ENCODE measurements at regions not wholly inside any gene's neighbourhood (a gene's known extent, or its start where the extent isn't known, plus 50 kb on each side); places are given as distances from the start of the nearest gene placed in this dataset.
A peak's percentile ranks its signal among the peaks of the same experiment; 100 is the strongest.

- no peak for TF ChIP-seq CTCF (IDR thresholded peaks at IDR 0.05; ENCODE audit: low read depth, low read length)
- H3K4me3 ChIP-seq (replicated peaks in 1 of 2; ENCODE audit: low read depth in 2 of 2, low read length in 2 of 2): no peak overlapping the region
- no peak for DNase-seq (ENCODE audit: low read depth in 2 of 2)
Observed at GRCh38 chr2:12057436-12058166, 311.2 kb downstream of the LPIN1 start.

GRCh38 chr2:12059616-12060441 lies 313.4 kb downstream of the LPIN1 start:
- peak; percentile 8 to 61 for DNase-seq (ENCODE audit: low read depth in 2 of 2)
- TF ChIP-seq CTCF (IDR thresholded peaks at IDR 0.05; ENCODE audit: low read depth, low read length): no peak
- H3K4me3 ChIP-seq (replicated peaks in 1 of 2; ENCODE audit: low read depth in 2 of 2, low read length in 2 of 2): no peak overlapping the region

GRCh38 chr2:12060886-12061285 lies 314.5 kb downstream of the LPIN1 start:
- no peak for TF ChIP-seq CTCF (IDR thresholded peaks at IDR 0.05; ENCODE audit: low read depth, low read length)
- H3K4me3 ChIP-seq (replicated peaks in 1 of 2; ENCODE audit: low read depth in 2 of 2, low read length in 2 of 2): no peak overlapping the region
- DNase-seq (ENCODE audit: low read depth in 2 of 2): no peak

- TF ChIP-seq CTCF (IDR thresholded peaks at IDR 0.05; ENCODE audit: low read depth, low read length): no peak
- no peak for DNase-seq (ENCODE audit: low read depth in 2 of 2)
- no peak overlapping the region for H3K4me3 ChIP-seq (replicated peaks in 1 of 2; ENCODE audit: low read depth in 2 of 2, low read length in 2 of 2)
Observed at GRCh38 chr2:12061286-12062052, 315.0 kb downstream of the LPIN1 start.

GRCh38 chr2:12062053-12062395 lies 315.6 kb downstream of the LPIN1 start:
- no peak overlapping the region for H3K4me3 ChIP-seq (replicated peaks in 1 of 2; ENCODE audit: low read depth in 2 of 2, low read length in 2 of 2)
- no peak for TF ChIP-seq CTCF (IDR thresholded peaks at IDR 0.05; ENCODE audit: low read depth, low read length)
- no peak for DNase-seq (ENCODE audit: low read depth in 2 of 2)

- no peak for DNase-seq (ENCODE audit: low read depth in 2 of 2)
- H3K4me3 ChIP-seq (replicated peaks in 1 of 2; ENCODE audit: low read depth in 2 of 2, low read length in 2 of 2): no peak overlapping the region
- no peak for TF ChIP-seq CTCF (IDR thresholded peaks at IDR 0.05; ENCODE audit: low read depth, low read length)
Observed at GRCh38 chr2:12063210-12063609, 316.8 kb downstream of the LPIN1 start.

All from cardiac fibroblast (primary cell).